SJCRH30 (cell line): ENCODE measurements at regions not wholly inside any gene's neighbourhood (a gene's known extent, or its start where the extent isn't known, plus 50 kb on each side); places are given as distances from the start of the nearest gene placed in this dataset.
A peak's percentile ranks its signal among the peaks of the same experiment; 100 is the strongest.

ENCODE experiments used
- DNase-seq, 2 experiments: peaks; one replicate each; pipeline ENCODE4 v3.0.0-alpha.2; 2015 to 2020
- H3K27ac ChIP-seq: fragments of 250-450 bp; sonication (Bioruptor Pico); 2 replicates; pipeline ENCODE4 v1.5.1; 2020; ENCODE audit warnings: mild to moderate bottlenecking, moderate library complexity
- H3K27me3 ChIP-seq: fragments of 250-450 bp; sonication (Bioruptor Pico); 2 replicates; pipeline ENCODE4 v1.5.1; 2020; ENCODE audit warnings: mild to moderate bottlenecking, moderate library complexity
- H3K36me3 ChIP-seq: fragments of 250-450 bp; sonication (Bioruptor Pico); 2 replicates; pipeline ENCODE4 v1.5.1; 2020; ENCODE audit warnings: mild to moderate bottlenecking, moderate library complexity
- H3K4me1 ChIP-seq: fragments of 250-450 bp; sonication (Bioruptor Pico); 2 replicates; pipeline ENCODE4 v1.5.1; 2020; ENCODE audit warnings: mild to moderate bottlenecking, moderate library complexity
- H3K4me3 ChIP-seq: fragments of 250-450 bp; sonication (Bioruptor Pico); 2 replicates; pipeline ENCODE4 v1.5.1; 2020; ENCODE audit warnings: mild to moderate bottlenecking, moderate library complexity
- H3K9me3 ChIP-seq: fragments of 250-450 bp; sonication (Bioruptor Pico); replicated peaks from 2 replicates; pipeline ENCODE4 v1.5.1; 2020; ENCODE audit warnings: mild to moderate bottlenecking, moderate library complexity

DNA sequence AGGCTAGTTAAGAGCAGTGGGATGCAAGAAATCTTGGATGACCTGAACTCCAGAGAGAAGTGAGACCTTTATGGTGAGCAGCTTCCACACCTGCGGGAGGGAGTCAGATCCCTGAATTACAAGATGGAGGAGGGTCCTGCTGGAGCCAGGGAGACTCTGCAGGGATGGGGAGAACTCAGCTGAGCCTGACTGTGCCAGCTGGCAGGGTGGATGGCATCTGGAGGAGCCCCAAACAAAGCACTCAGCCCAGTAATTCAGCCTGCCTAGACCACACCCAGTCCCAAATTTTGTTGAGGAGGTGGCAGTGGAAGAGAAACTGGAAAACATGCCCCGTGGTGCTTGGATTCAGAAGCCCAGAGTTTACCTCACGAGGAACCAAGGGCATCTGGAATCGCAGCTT is 208.2 kb downstream of the WDR11 start:
- no peaks in the 10 kb centered on the region for H3K27me3 ChIP-seq
- H3K36me3 ChIP-seq, result no peaks in the 10 kb centered on the region
- H3K4me1 ChIP-seq, result peaks cover 31% of the 10 kb centered on the region
- H3K27ac ChIP-seq, result no peak overlapping the region
- no peak overlapping the region for H3K4me3 ChIP-seq
- no peaks in the 10 kb centered on the region for H3K9me3 ChIP-seq
- DNase-seq, result no peak

GRCh38 chr10:121062115-121062514 is 211.0 kb downstream of the WDR11 start:
- Histone ChIP-seq H3K27me3 (no peaks in the 10 kb centered on the region), H3K4me3 (no peak overlapping the region), H3K27ac (no peak overlapping the region), H3K36me3 (no peaks in the 10 kb centered on the region), H3K9me3 (no peaks in the 10 kb centered on the region), H3K4me1 (peaks cover 23% of the 10 kb centered on the region)
- DNase-seq, result no peak

DNA sequence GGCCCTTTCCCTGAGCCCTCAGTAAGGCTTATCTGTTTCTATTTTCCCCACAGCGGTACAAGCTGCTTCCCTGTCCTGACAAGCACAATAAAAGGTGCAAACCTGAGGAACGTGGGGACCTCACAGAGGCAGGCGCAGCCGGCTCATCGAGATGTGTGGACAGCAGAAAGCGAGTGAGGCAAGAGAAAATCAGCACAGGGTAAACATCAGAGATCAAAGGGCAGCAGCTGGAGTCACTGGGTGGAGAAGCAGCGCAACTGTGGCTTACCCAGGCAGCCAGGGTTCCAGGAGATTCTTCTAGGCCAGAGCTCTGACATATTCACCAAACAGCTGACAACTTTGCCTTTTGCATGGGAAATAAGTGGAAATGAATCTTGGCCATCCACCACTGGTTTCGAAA is 212.6 kb downstream of the WDR11 start:
- DNase-seq, result peak in 1 of 2 experiments; percentile 45
- no peaks in the 10 kb centered on the region for H3K36me3 ChIP-seq
- no peak overlapping the region for H3K4me3 ChIP-seq
- H3K9me3 ChIP-seq, result no peaks in the 10 kb centered on the region
- peaks cover 8% of the 10 kb centered on the region; the same call in 1 of the 2 replicates for H3K4me1 ChIP-seq
- no peaks in the 10 kb centered on the region for H3K27me3 ChIP-seq
- H3K27ac ChIP-seq, result no peak overlapping the region

- H3K4me3 ChIP-seq, result no peak overlapping the region
- no peaks in the 10 kb centered on the region for H3K36me3 ChIP-seq
- no peaks in the 10 kb centered on the region for H3K9me3 ChIP-seq
- no peak overlapping the region for H3K27ac ChIP-seq
- DNase-seq, result no peak
- no peaks in the 10 kb centered on the region for H3K27me3 ChIP-seq
- peaks cover 6% of the 10 kb centered on the region; the same call in 1 of the 2 replicates for H3K4me1 ChIP-seq
These were observed 213.3 kb downstream of the WDR11 start for GRCh38 chr10:121064491-121064890.

- H3K27ac ChIP-seq, result no peak overlapping the region
- peaks cover 6% of the 10 kb centered on the region; the same call in 1 of the 2 replicates for H3K4me1 ChIP-seq
- H3K4me3 ChIP-seq, result no peak overlapping the region
- no peaks in the 10 kb centered on the region; the same call in 1 of the 2 replicates for H3K9me3 ChIP-seq
- no peaks in the 10 kb centered on the region for H3K27me3 ChIP-seq
- H3K36me3 ChIP-seq, result no peaks in the 10 kb centered on the region
- no peak for DNase-seq
These were observed 214.2 kb downstream of the WDR11 start for GRCh38 chr10:121065330-121065729.

DNA sequence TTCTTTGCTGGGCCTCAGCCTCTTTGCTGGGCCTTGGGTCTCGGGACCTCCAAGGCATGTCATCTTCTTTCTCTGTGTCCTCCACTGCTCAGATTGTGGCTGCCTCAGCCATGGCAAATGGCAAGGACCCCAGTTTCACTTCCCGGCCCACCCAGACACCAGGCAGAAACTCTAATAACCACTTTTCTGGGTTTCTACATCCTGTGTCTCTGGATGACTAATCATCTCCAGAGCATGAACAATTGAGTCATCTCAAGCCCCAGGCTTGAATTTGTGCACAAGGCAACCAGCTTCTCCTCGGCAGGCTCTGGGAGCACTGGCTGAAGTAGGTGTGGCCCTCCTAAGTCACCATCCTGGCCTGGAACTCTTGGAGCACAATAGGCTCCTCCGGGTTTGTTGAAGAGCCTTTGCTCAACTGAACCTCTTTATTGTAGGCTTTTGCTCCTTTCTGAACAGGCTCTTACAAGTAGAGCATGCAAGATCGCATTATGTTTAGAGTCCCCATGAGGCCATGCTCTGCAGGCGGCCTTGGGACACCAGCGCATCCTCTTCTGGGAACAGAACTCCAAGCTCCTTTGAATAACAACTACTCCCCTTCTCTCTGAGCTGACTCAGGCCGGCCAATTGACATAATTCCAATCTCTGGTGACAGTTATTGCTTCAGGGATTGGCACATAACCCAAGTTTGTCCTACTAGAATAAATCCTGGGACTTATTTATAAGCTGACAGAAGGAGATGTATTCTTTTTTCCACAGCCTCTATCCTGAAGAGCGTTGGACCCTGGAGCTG is 218.1 kb downstream of the WDR11 start:
- Histone ChIP-seq H3K4me3 (no peak overlapping the region), H3K27ac (no peak overlapping the region), H3K27me3 (no peaks in the 10 kb centered on the region), H3K4me1 (no peaks in the 10 kb centered on the region), H3K36me3 (no peaks in the 10 kb centered on the region), H3K9me3 (no peaks in the 10 kb centered on the region; the same call in 1 of the 2 replicates)
- no peak for DNase-seq

DNA sequence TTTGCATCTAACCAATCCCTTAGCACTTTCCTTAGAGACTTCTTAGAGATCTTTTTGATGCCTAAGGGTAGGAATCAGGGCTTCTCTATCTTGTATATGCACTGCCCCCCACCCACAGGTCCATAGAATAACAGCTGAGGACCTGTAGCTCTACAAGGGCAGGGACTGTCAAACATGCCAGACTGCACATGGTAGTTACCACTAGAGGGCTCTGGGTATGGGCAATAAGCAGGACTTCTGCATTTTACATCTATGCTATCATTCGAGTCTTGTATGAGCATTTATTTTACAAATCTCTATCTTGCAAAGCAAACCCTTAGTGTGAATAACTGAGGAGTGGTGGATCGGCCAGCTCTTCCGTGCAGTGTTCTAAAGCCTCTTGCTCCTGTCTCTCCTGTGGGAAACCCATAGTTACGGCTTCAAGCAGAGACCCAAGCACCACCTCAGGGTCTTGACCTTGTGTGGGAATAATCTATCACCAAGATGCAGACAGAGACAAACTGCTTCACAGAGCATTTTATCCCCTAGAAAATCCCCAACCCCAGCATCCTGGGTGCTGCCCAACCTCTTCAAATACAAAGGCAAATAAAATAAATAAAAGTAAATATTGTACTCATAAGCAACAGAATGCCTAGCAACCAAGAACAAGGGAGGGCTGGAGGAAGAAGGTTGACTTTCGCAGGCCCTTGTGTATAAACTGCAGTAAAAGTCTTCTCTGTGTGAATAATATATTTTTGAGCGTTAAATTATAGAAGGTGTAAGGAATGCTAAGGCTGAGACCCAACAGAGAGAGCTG is 219.3 kb downstream of the WDR11 start:
- Histone ChIP-seq H3K4me3 (no peak overlapping the region), H3K9me3 (no peaks in the 10 kb centered on the region; the same call in 1 of the 2 replicates), H3K36me3 (no peaks in the 10 kb centered on the region), H3K27ac (no peak overlapping the region), H3K27me3 (no peaks in the 10 kb centered on the region), H3K4me1 (no peaks in the 10 kb centered on the region)
- DNase-seq, result peak; percentile 46 to 68

GRCh38 chr10:121071901-121072300 is 220.7 kb downstream of the WDR11 start:
- H3K27me3 ChIP-seq, result no peaks in the 10 kb centered on the region
- H3K36me3 ChIP-seq, result no peaks in the 10 kb centered on the region
- DNase-seq, result no peak
- no peak overlapping the region for H3K4me3 ChIP-seq
- H3K9me3 ChIP-seq, result no peaks in the 10 kb centered on the region; the same call in 1 of the 2 replicates
- no peak overlapping the region for H3K27ac ChIP-seq
- peaks cover 1% of the 10 kb centered on the region for H3K4me1 ChIP-seq

DNA sequence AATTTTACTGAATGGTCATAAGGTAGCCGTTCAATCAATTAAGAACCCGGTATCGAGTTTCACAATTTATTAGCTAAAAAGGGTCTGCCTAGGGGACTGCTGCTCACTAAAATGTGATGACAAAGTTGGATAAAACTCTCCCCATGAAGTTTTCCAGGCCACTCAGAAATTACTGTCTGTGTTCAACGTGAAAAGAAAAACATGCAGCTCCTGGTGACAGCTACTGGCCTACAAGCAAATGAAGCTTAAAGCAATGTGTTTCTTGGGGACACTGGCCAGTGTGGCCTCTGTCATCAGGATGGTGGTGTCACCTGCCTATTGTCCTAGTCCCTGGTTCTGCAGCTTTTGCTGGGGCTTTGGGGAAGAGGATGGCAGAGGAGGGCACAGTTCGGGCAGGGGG is 222.6 kb downstream of the WDR11 start:
- H3K27ac ChIP-seq, result no peak overlapping the region
- H3K36me3 ChIP-seq, result no peaks in the 10 kb centered on the region
- no peak overlapping the region for H3K4me3 ChIP-seq
- H3K9me3 ChIP-seq, result no peaks in the 10 kb centered on the region; the same call in 1 of the 2 replicates
- no peaks in the 10 kb centered on the region for H3K27me3 ChIP-seq
- H3K4me1 ChIP-seq, result peaks cover 14% of the 10 kb centered on the region
- no peak for DNase-seq

GRCh38 chr10:121076776-121077715 is 225.9 kb downstream of the WDR11 start:
- Histone ChIP-seq H3K9me3 (no peaks in the 10 kb centered on the region), H3K4me1 (peaks cover 33% of the 10 kb centered on the region), H3K27me3 (no peaks in the 10 kb centered on the region), H3K36me3 (no peaks in the 10 kb centered on the region), H3K4me3 (no peak overlapping the region), H3K27ac (no peak overlapping the region)
- DNase-seq, result peak; percentile 65 to 71

DNA sequence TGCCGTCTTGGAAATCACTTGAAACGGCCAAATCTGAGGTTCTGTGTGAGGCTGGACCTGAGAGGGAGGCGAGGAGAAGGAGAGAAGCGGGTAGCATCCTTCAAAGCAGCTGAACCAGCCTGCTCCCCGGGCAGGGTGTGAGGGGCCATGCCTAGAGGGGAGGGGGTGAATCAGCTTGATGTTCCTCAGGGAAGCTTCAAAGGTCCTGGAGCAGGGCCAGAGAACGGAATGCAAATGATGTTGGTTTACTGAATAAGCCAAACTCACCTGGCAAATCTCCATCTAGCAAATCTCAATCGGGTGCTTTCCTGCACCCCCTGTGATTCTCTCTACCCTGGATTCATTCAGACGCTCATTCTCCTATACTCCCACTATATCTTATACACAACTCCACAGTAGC is 226.9 kb downstream of the WDR11 start:
- no peak overlapping the region for H3K4me3 ChIP-seq
- peaks cover 33% of the 10 kb centered on the region for H3K4me1 ChIP-seq
- no peak for DNase-seq
- H3K36me3 ChIP-seq, result no peaks in the 10 kb centered on the region
- no peaks in the 10 kb centered on the region for H3K9me3 ChIP-seq
- no peaks in the 10 kb centered on the region for H3K27me3 ChIP-seq
- no peak overlapping the region for H3K27ac ChIP-seq

DNA sequence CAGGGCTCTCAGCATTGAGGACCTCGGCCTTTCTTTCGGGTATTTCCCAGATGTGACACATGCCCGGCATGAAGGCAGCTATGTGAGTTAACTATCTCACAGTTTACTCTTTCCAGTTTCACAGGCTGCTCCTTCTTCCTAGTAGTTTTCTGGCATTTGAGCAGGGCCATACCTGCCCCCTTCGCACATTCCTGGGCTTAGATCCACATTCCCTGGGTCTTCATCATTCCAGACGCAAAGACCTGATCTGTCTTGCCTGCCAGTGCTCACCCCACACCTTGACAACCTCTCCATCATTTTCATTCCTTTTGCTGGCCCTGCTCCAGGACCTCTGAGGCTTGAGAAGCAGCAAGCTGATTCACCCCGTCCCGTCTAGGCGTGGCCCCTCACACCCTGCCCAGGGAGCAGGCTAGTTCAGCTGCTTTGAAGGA is 227.5 kb downstream of the WDR11 start:
- no peak overlapping the region for H3K4me3 ChIP-seq
- H3K27me3 ChIP-seq, result no peaks in the 10 kb centered on the region
- DNase-seq, result peak in 1 of 2 experiments; percentile 25
- H3K4me1 ChIP-seq, result peaks cover 33% of the 10 kb centered on the region
- H3K27ac ChIP-seq, result no peak overlapping the region
- no peaks in the 10 kb centered on the region for H3K36me3 ChIP-seq
- no peaks in the 10 kb centered on the region for H3K9me3 ChIP-seq

- Histone ChIP-seq H3K9me3 (no peaks in the 10 kb centered on the region), H3K4me3 (no peak overlapping the region), H3K4me1 (peaks cover 33% of the 10 kb centered on the region), H3K27ac (no peak overlapping the region), H3K27me3 (no peaks in the 10 kb centered on the region), H3K36me3 (no peaks in the 10 kb centered on the region)
- DNase-seq, result peak; percentile 61 to 71
These were observed 228.1 kb downstream of the WDR11 start for GRCh38 chr10:121079226-121079625.

DNA sequence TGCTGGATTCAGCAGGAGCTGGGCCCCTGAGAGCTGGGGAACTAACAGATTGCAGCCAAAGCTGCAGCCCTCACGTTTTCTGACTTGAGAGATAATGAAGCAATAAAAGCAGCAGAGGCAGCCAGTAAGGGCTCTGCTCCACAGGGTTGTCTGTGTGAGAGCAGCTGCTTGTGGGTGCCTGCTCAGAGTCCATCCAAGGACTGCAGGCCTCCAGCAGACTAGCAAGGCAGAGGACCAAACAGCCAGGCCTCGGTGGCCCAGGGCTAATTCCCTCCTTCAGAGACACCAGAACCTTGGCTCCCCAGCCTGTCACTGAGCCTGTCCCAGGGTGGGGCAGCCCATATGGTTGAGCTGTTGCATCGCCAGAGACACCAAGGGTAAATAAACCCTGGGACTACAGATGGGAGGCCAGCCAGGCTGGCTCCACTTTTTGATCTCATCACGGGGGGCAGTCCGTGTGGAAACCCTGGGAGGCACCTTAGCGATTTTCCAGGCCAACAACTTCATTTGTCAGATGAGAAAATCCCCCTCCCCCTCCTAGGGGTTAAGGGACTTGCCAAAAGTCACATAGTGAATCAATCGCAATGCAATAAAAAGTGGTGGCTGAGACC is 229.2 kb downstream of the WDR11 start:
- Histone ChIP-seq H3K36me3 (no peaks in the 10 kb centered on the region), H3K27ac (no peak overlapping the region; the same call in 1 of the 2 replicates), H3K27me3 (no peaks in the 10 kb centered on the region), H3K4me1 (peaks cover 33% of the 10 kb centered on the region), H3K9me3 (no peaks in the 10 kb centered on the region), H3K4me3 (no peak overlapping the region)
- peak; percentile 70 to 76 for DNase-seq
